Ramos (cell line): ENCODE measurements at regions not wholly inside any gene's neighbourhood (a gene's known extent, or its start where the extent isn't known, plus 50 kb on each side); places are given as distances from the start of the nearest gene placed in this dataset.
"Not testable (repeated sequence)": the region's sequence is repeated elsewhere in the genome, so short reads cannot be mapped to it uniquely, and the experiment has no call there.

Experiments used
- in situ Hi-C: fragments of 300-500 bp; cut with MboI; formaldehyde crosslinking; loops from one replicate; pipeline ENCODE4 v1.14.3; 2022; ENCODE audit warnings: low sequenced_read_pairs; ENCODE audit not compliant: unreplicated experiment

GRCh38 chr20:29687438-29687837 lies 1570.0 kb upstream of the DEFB115 start:
- in situ Hi-C loops, result no loop called here

- in situ Hi-C loops, result no loop called here
Measured at GRCh38 chr20:29689411-29690225, 1567.8 kb upstream of the DEFB115 start.

- in situ Hi-C loops, result no loop called here
Measured at GRCh38 chr20:29690274-29690673, 1567.2 kb upstream of the DEFB115 start.

- in situ Hi-C loops, result no loop called here
Measured at GRCh38 chr20:29740601-29740950, 1516.9 kb upstream of the DEFB115 start.

GRCh38 chr20:29740951-29741593 lies 1516.4 kb upstream of the DEFB115 start:
- in situ Hi-C loops, result no loop called here

GRCh38 chr20:29741594-29741893 lies 1515.9 kb upstream of the DEFB115 start:
- in situ Hi-C loops, result no loop called here

- in situ Hi-C loops, result no loop called here
Measured at GRCh38 chr20:29741894-29742698, 1515.4 kb upstream of the DEFB115 start.

- in situ Hi-C loops, result no loop called here
Measured at GRCh38 chr20:29742699-29743100, 1514.8 kb upstream of the DEFB115 start.

GRCh38 chr20:29743101-29743931 lies 1514.1 kb upstream of the DEFB115 start:
- in situ Hi-C loops, result no loop called here

- in situ Hi-C loops, result no loop called here
Measured at GRCh38 chr20:29744071-29744470, 1513.4 kb upstream of the DEFB115 start.

GRCh38 chr20:29745534-29746245 lies 1511.8 kb upstream of the DEFB115 start:
- in situ Hi-C loops, result not testable (repeated sequence)

GRCh38 chr20:29750268-29750899 lies 1507.1 kb upstream of the DEFB115 start:
- in situ Hi-C loops, result loop anchor here (25.0 kb wide), 1 partner anchor 313 kb away; no protein-coding TSS in a partner anchor

GRCh38 chr20:29752644-29753425 lies 1504.6 kb upstream of the DEFB115 start:
- in situ Hi-C loops, result loop anchor here (25.0 kb wide), 1 partner anchor 316 kb away; no protein-coding TSS in a partner anchor

- in situ Hi-C loops, result loop anchor here (25.0 kb wide), 1 partner anchor 316 kb away; no protein-coding TSS in a partner anchor
Measured at GRCh38 chr20:29753426-29753746, 1504.1 kb upstream of the DEFB115 start.

- in situ Hi-C loops, result loop anchor here (25.0 kb wide), 1 partner anchor 317 kb away; no protein-coding TSS in a partner anchor
Measured at GRCh38 chr20:29753879-29754278, 1503.6 kb upstream of the DEFB115 start.

- in situ Hi-C loops, result loop anchor here (25.0 kb wide), 1 partner anchor 319 kb away; no protein-coding TSS in a partner anchor
Measured at GRCh38 chr20:29755854-29756498, 1501.5 kb upstream of the DEFB115 start.

GRCh38 chr20:29756664-29757063 lies 1500.8 kb upstream of the DEFB115 start:
- in situ Hi-C loops, result loop anchor here (25.0 kb wide), 1 partner anchor 319 kb away; no protein-coding TSS in a partner anchor
